Trophoblast cell (in vitro differentiated cells and primary cell): ENCODE measurements at regions not wholly inside any gene's neighbourhood (a gene's known extent, or its start where the extent isn't known, plus 50 kb on each side); places are given as distances from the start of the nearest gene placed in this dataset.

ENCODE experiments used
- DNase-seq, 2 donors: peaks; one replicate each; pipeline ENCODE4 v3.0.0-alpha.2; 2016
- H2AFZ ChIP-seq: 2 replicates; pipeline ENCODE4 v1.6.1; 2013; ENCODE audit warnings: low read length, moderate library complexity, mild to moderate bottlenecking; ENCODE audit not compliant: insufficient read depth, poor library complexity
- H2AK5ac ChIP-seq: 2 replicates; pipeline ENCODE4 v1.6.1; 2013; ENCODE audit warnings: mild to moderate bottlenecking, low read length
- H2BK120ac ChIP-seq: 2 replicates; pipeline ENCODE4 v1.6.1; 2013; ENCODE audit warnings: low read length, mild to moderate bottlenecking, moderate library complexity; ENCODE audit not compliant: insufficient read depth, poor library complexity
- H2BK12ac ChIP-seq: 2 replicates; pipeline ENCODE4 v1.6.1; 2013; ENCODE audit warnings: mild to moderate bottlenecking, low read length, moderate library complexity
- H2BK5ac ChIP-seq: 2 replicates; pipeline ENCODE4 v1.6.1; 2013; ENCODE audit warnings: low read length, low read depth, moderate library complexity, mild to moderate bottlenecking; ENCODE audit not compliant: poor library complexity
- H3K14ac ChIP-seq: 2 replicates; pipeline ENCODE4 v1.6.1; 2013; ENCODE audit warnings: mild to moderate bottlenecking, low read length
- H3K18ac ChIP-seq: 2 replicates; pipeline ENCODE4 v1.6.1; 2013; ENCODE audit warnings: mild to moderate bottlenecking, low read length
- H3K23ac ChIP-seq: 2 replicates; pipeline ENCODE4 v1.6.1; 2013; ENCODE audit warnings: low read length
- H3K27ac ChIP-seq: 2 replicates; pipeline ENCODE4 v1.5.1; 2013; ENCODE audit warnings: low read depth, mild to moderate bottlenecking, inconsistent platforms, low read length, moderate library complexity
- H3K27me3 ChIP-seq: 2 replicates; pipeline ENCODE4 v1.6.1; 2013; ENCODE audit warnings: inconsistent platforms, mild to moderate bottlenecking, low read length, moderate library complexity; ENCODE audit not compliant: insufficient read depth
- H3K36me3 ChIP-seq, 2 experiments: 1 replicate in 1 of 2; 2 replicates in 1 of 2; pipeline ENCODE4 v1.6.1; 2013; ENCODE audit warnings: low read length in 2 of 2, mild to moderate bottlenecking in 2 of 2, moderate library complexity in 1 of 2; ENCODE audit not compliant: insufficient read depth in 2 of 2, control insufficient read depth in 1 of 2
- H3K4ac ChIP-seq: 2 replicates; pipeline ENCODE4 v1.6.1; 2013; ENCODE audit warnings: low read depth, mild to moderate bottlenecking, low read length, moderate library complexity
- H3K4me1 ChIP-seq, 2 experiments: 1 replicate in 1 of 2; 2 replicates in 1 of 2; pipeline ENCODE4 v1.6.1; 2013; ENCODE audit warnings: low read length in 2 of 2, mild to moderate bottlenecking in 2 of 2, moderate library complexity in 1 of 2; ENCODE audit not compliant: insufficient read depth in 2 of 2, control insufficient read depth in 1 of 2
- H3K4me2 ChIP-seq: 2 replicates; pipeline ENCODE4 v1.6.1; 2013; ENCODE audit warnings: inconsistent platforms, mild to moderate bottlenecking, low read length, moderate library complexity
- H3K4me3 ChIP-seq: 2 replicates; pipeline ENCODE4 v1.5.1; 2013; ENCODE audit warnings: mild to moderate bottlenecking, low read depth, low read length, inconsistent platforms
- H3K79me1 ChIP-seq: one replicate; pipeline ENCODE4 v1.6.1; 2013; ENCODE audit warnings: low read length
- H3K79me2 ChIP-seq: 2 replicates; pipeline ENCODE4 v1.6.1; 2013; ENCODE audit warnings: low read length, mild to moderate bottlenecking; ENCODE audit not compliant: control insufficient read depth, insufficient read depth, poor library complexity
- H3K9ac ChIP-seq: 2 replicates; pipeline ENCODE4 v1.6.1; 2013; ENCODE audit warnings: mild to moderate bottlenecking, low read length
- H3K9me3 ChIP-seq: 2 replicates; pipeline ENCODE4 v1.6.1; 2013; ENCODE audit warnings: low read depth, mild to moderate bottlenecking, control low read depth, inconsistent platforms, low read length; ENCODE audit not compliant: insufficient read depth
- H4K12ac ChIP-seq: 2 replicates; pipeline ENCODE4 v1.6.1; 2013; ENCODE audit warnings: low read depth, mild to moderate bottlenecking, low read length, moderate library complexity
- H4K8ac ChIP-seq: 2 replicates; pipeline ENCODE4 v1.6.1; 2013; ENCODE audit warnings: low read depth, mild to moderate bottlenecking, low read length, moderate library complexity
- H4K91ac ChIP-seq: one replicate; pipeline ENCODE4 v1.6.1; 2013; ENCODE audit warnings: low read depth, mild to moderate bottlenecking, low read length, moderate library complexity
- WGBS: extraction: QIAGEN DNeasy Blood & Tissue Kit; methylation state at CpG from one replicate; pipeline ENCODE4 v1.1.7; 2013; ENCODE audit warnings: missing lambda C conversion rate; ENCODE audit not compliant: insufficient read length, insufficient coverage; ENCODE audit errors: extremely low coverage; 5-methylcytosine and 5-hydroxymethylcytosine counted together

- no peak overlapping the region for H3K14ac ChIP-seq
- no peaks in the 10 kb centered on the region for H3K4me1 ChIP-seq
- H4K91ac ChIP-seq, result no peak overlapping the region
- no peaks in the 10 kb centered on the region for H3K79me2 ChIP-seq
- no peak overlapping the region for H3K4me3 ChIP-seq
- H3K27ac ChIP-seq, result no peak overlapping the region
- no peak overlapping the region for H4K8ac ChIP-seq
- no peaks in the 10 kb centered on the region for H3K79me1 ChIP-seq
- no peaks in the 10 kb centered on the region for H3K36me3 ChIP-seq
- no peak overlapping the region for H4K12ac ChIP-seq
- no CpG with 5 or more reads among the region's 5 CpGs for WGBS
- H3K4me2 ChIP-seq, result no peak overlapping the region
- H3K4ac ChIP-seq, result no peak overlapping the region
- H3K23ac ChIP-seq, result no peak overlapping the region
- H2AFZ ChIP-seq, result no peak overlapping the region
- H2AK5ac ChIP-seq, result no peak overlapping the region
- DNase-seq, result no peak
- no peaks in the 10 kb centered on the region for H3K27me3 ChIP-seq
- no peak overlapping the region for H2BK5ac ChIP-seq
- H3K9ac ChIP-seq, result no peak overlapping the region
- H2BK12ac ChIP-seq, result no peak overlapping the region
- no peaks in the 10 kb centered on the region for H3K9me3 ChIP-seq
- H3K18ac ChIP-seq, result no peak overlapping the region
- no peak overlapping the region for H2BK120ac ChIP-seq
Observed at GRCh38 chr10:59454171-59454919, 92.0 kb upstream of the FAM13C start.

GRCh38 chr10:59448616-59449015 lies 86.3 kb upstream of the FAM13C start:
- H3K18ac ChIP-seq, result no peak overlapping the region
- no peaks in the 10 kb centered on the region for H3K9me3 ChIP-seq
- H3K4me3 ChIP-seq, result no peak overlapping the region
- H3K14ac ChIP-seq, result no peak overlapping the region
- no peak overlapping the region for H2AFZ ChIP-seq
- H3K27ac ChIP-seq, result no peak overlapping the region
- H4K12ac ChIP-seq, result no peak overlapping the region
- H3K4me1 ChIP-seq, result no peaks in the 10 kb centered on the region
- no peak overlapping the region for H2AK5ac ChIP-seq
- H3K9ac ChIP-seq, result no peak overlapping the region
- H2BK12ac ChIP-seq, result no peak overlapping the region
- H3K79me2 ChIP-seq, result no peaks in the 10 kb centered on the region
- H4K91ac ChIP-seq, result no peak overlapping the region
- no peak overlapping the region for H3K23ac ChIP-seq
- no peak overlapping the region for H4K8ac ChIP-seq
- no peak overlapping the region for H2BK120ac ChIP-seq
- WGBS, result no CpG with 5 or more reads among the region's 1 CpG
- no peaks in the 10 kb centered on the region for H3K27me3 ChIP-seq
- no peaks in the 10 kb centered on the region for H3K79me1 ChIP-seq
- H2BK5ac ChIP-seq, result no peak overlapping the region
- H3K4ac ChIP-seq, result no peak overlapping the region
- H3K36me3 ChIP-seq, result no peaks in the 10 kb centered on the region
- DNase-seq, result no peak
- H3K4me2 ChIP-seq, result no peak overlapping the region

- Histone ChIP-seq H3K9me3 (no peaks in the 10 kb centered on the region), H2BK120ac (no peak overlapping the region), H3K27me3 (no peaks in the 10 kb centered on the region), H3K9ac (no peak overlapping the region), H2AFZ (no peak overlapping the region), H3K36me3 (no peaks in the 10 kb centered on the region), H3K14ac (no peak overlapping the region), H3K79me1 (no peaks in the 10 kb centered on the region), H4K8ac (no peak overlapping the region), H3K4me3 (no peak overlapping the region), H2BK12ac (no peak overlapping the region), H4K12ac (no peak overlapping the region), H3K18ac (no peak overlapping the region), H3K27ac (no peak overlapping the region), H3K4ac (no peak overlapping the region), H3K23ac (no peak overlapping the region), H3K79me2 (no peaks in the 10 kb centered on the region), H3K4me1 (peaks cover 7 to 8% of the 10 kb centered on the region in 2 experiments), H3K4me2 (no peak overlapping the region), H2BK5ac (no peak overlapping the region), H4K91ac (no peak overlapping the region), H2AK5ac (no peak overlapping the region)
- no peak for DNase-seq
Observed at GRCh38 chr10:59435707-59436106, 73.4 kb upstream of the FAM13C start.

- Histone ChIP-seq H4K91ac (no peak overlapping the region), H3K79me1 (no peaks in the 10 kb centered on the region), H2BK12ac (no peak overlapping the region), H3K4me2 (no peak overlapping the region), H3K9ac (no peak overlapping the region), H2BK5ac (no peak overlapping the region), H3K4ac (no peak overlapping the region), H4K8ac (no peak overlapping the region), H3K18ac (no peak overlapping the region), H2AFZ (no peak overlapping the region), H2BK120ac (no peak overlapping the region), H3K4me1 (peaks cover 7 to 8% of the 10 kb centered on the region in 2 experiments), H2AK5ac (no peak overlapping the region), H3K27me3 (no peaks in the 10 kb centered on the region), H3K27ac (no peak overlapping the region), H3K14ac (no peak overlapping the region), H3K79me2 (no peaks in the 10 kb centered on the region), H3K36me3 (no peaks in the 10 kb centered on the region), H3K23ac (no peak overlapping the region), H3K9me3 (no peaks in the 10 kb centered on the region), H3K4me3 (no peak overlapping the region), H4K12ac (no peak overlapping the region)
- WGBS, result no CpG with 5 or more reads among the region's 4 CpGs
- no peak for DNase-seq
Observed at GRCh38 chr10:59434463-59435321, 72.3 kb upstream of the FAM13C start.
